Colonic mucosa (tissue), 4 donors: ENCODE measurements at regions not wholly inside any gene's neighbourhood (a gene's known extent, or its start where the extent isn't known, plus 50 kb on each side); places are given as distances from the start of the nearest gene placed in this dataset.

Experiments
- DNase-seq: peaks from one replicate; pipeline ENCODE4 v3.0.0-alpha.2; 2020
- H3K27ac ChIP-seq: fragments of 200-600 bp; one replicate; pipeline ENCODE4 v1.8.0; 2021
- H3K27me3 ChIP-seq: fragments of 200-600 bp; one replicate; pipeline ENCODE4 v1.8.0; 2021
- H3K36me3 ChIP-seq: fragments of 200-600 bp; one replicate; pipeline ENCODE4 v1.8.0; 2021
- H3K4me1 ChIP-seq: fragments of 200-600 bp; one replicate; pipeline ENCODE4 v1.8.0; 2021; ENCODE audit warnings: mild to moderate bottlenecking
- H3K4me3 ChIP-seq: fragments of 200-600 bp; one replicate; pipeline ENCODE4 v1.8.0; 2021
- H3K9ac ChIP-seq, 2 donors: one replicate each; pipeline ENCODE4 v1.7.0; 2013; ENCODE audit warnings: control low read depth in 2 of 2, low read depth in 2 of 2, low read length in 2 of 2
- H3K9me3 ChIP-seq: fragments of 200-600 bp; one replicate; pipeline ENCODE4 v1.8.0; 2021
- intact Hi-C: fragments of 100-400 bp; cut with DNase I; formaldehyde crosslinking; loops from one replicate; pipeline ENCODE4 v1.14.1; 2022
- TF ChIP-seq, protein P1 (sequence below): fragments of 200-600 bp; IDR thresholded peaks from one replicate; pipeline ENCODE4 v1.8.0; 2022; ENCODE audit warnings: antibody characterized with exemption, mild to moderate bottlenecking
- donor health status: healthy.
- donor health status: DM: no; HTN: no; CAD: no.
- donor health status: DM: no; HTN: no; CAD: no.

DNA sequence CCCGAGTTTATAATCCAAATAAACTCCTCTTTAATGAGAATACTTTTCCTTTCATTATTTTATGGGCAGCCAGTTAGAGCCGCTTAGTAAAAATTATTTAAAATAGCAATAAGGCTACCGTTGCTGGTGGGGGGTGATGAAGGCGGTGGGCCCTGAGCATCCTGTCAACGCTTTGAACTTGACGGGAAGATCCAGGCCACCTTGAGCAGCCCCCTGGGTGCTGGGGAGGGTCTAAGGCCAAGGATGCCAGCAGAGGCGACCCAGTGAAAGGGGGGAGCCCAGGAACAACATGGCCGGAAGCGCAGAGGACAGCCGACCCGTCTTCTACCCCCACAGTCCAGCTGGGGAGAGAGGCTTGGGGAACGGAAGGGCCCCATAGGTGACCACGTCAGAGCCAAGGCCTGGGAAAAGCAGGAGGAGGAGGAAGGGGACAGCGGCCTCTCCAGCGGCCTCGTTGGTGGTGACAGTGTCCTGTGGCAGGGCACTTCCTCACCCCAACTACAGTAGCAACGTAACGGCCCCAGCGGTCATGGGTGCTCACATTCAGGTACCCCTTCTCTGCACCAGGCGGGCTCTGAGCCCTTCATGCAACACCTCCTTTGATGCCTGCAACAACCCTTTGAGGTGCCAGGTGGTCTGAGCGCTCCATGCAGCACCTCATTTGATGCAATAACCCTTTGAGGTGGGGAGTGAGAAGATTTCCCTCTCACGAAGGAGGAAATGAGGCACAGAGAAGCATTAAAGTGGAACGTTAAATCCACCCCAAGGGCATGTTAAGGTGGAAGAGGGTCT, 695.3 kb downstream of the TBC1D22A start:
- TF ChIP-seq, protein P1, sequence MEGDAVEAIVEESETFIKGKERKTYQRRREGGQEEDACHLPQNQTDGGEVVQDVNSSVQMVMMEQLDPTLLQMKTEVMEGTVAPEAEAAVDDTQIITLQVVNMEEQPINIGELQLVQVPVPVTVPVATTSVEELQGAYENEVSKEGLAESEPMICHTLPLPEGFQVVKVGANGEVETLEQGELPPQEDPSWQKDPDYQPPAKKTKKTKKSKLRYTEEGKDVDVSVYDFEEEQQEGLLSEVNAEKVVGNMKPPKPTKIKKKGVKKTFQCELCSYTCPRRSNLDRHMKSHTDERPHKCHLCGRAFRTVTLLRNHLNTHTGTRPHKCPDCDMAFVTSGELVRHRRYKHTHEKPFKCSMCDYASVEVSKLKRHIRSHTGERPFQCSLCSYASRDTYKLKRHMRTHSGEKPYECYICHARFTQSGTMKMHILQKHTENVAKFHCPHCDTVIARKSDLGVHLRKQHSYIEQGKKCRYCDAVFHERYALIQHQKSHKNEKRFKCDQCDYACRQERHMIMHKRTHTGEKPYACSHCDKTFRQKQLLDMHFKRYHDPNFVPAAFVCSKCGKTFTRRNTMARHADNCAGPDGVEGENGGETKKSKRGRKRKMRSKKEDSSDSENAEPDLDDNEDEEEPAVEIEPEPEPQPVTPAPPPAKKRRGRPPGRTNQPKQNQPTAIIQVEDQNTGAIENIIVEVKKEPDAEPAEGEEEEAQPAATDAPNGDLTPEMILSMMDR: no peak

GRCh38 chr22:47457021-47457420, 694.6 kb downstream of the TBC1D22A start:
- TF ChIP-seq, protein P1: no peak
- Histone ChIP-seq H3K4me3 (no peak overlapping the region), H3K9me3 (no peaks in the 10 kb centered on the region), H3K9ac (no peak overlapping the region), H3K27ac (no peak overlapping the region), H3K27me3 (no peaks in the 10 kb centered on the region), H3K4me1 (no peaks in the 10 kb centered on the region), H3K36me3 (no peaks in the 10 kb centered on the region)
- DNase-seq: peak; percentile 9
- intact Hi-C loops: no loop called here

More for the DNA sequence above, 695.3 kb downstream of the TBC1D22A start:
- no peaks in the 10 kb centered on the region for H3K4me1 ChIP-seq
- no peaks in the 10 kb centered on the region for H3K36me3 ChIP-seq
- no peak overlapping the region for H3K9ac ChIP-seq
- no peaks in the 10 kb centered on the region for H3K9me3 ChIP-seq
- no peak overlapping the region for H3K27ac ChIP-seq
- peak; percentile 2 for DNase-seq
- intact Hi-C loops: no loop called here
- no peak overlapping the region for H3K4me3 ChIP-seq
- no peaks in the 10 kb centered on the region for H3K27me3 ChIP-seq

- H3K9me3 ChIP-seq: no peaks in the 10 kb centered on the region
- no peak overlapping the region for H3K27ac ChIP-seq
- no peak overlapping the region for H3K9ac ChIP-seq
- H3K36me3 ChIP-seq: no peaks in the 10 kb centered on the region
- DNase-seq: no peak
- H3K27me3 ChIP-seq: no peaks in the 10 kb centered on the region
- intact Hi-C loops: no loop called here
- H3K4me1 ChIP-seq: no peaks in the 10 kb centered on the region
- no peak overlapping the region for H3K4me3 ChIP-seq
- TF ChIP-seq, protein P1: no peak
Observed at GRCh38 chr22:47456031-47456430, 693.6 kb downstream of the TBC1D22A start.

DNA sequence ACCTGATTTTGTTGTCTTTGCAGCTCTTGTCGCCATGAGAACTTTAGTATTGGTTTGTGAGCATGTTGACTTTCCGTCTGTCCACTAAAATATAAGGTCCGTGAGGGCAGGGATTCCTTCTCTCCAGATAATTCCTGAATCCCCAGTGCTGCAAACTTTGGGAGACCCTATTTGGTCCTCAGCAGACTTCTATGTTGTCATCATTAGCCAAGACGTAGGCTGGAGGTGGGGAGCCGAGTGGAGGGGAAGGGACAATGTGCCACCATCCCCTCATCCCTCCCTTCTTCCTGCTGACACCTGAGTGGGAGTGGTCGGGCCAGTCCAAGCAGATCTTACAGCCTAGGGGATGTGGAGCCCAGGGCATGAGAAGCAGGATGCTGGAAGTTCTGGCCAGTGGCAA, 690.6 kb downstream of the TBC1D22A start:
- intact Hi-C loops: no loop called here
- no peaks in the 10 kb centered on the region for H3K9me3 ChIP-seq
- DNase-seq: no peak
- H3K4me3 ChIP-seq: no peak overlapping the region
- no peak overlapping the region for H3K27ac ChIP-seq
- TF ChIP-seq, protein P1: no peak
- no peaks in the 10 kb centered on the region for H3K4me1 ChIP-seq
- no peak overlapping the region for H3K9ac ChIP-seq
- no peaks in the 10 kb centered on the region for H3K27me3 ChIP-seq
- H3K36me3 ChIP-seq: no peaks in the 10 kb centered on the region

- Histone ChIP-seq H3K9ac (no peak overlapping the region), H3K27me3 (no peaks in the 10 kb centered on the region), H3K4me1 (no peaks in the 10 kb centered on the region), H3K4me3 (no peak overlapping the region), H3K36me3 (no peaks in the 10 kb centered on the region), H3K27ac (no peak overlapping the region), H3K9me3 (no peaks in the 10 kb centered on the region)
- no peak for DNase-seq
- TF ChIP-seq, protein P1: no peak
- intact Hi-C loops: no loop called here
Observed at GRCh38 chr22:47452184-47452583, 689.7 kb downstream of the TBC1D22A start.
